AG10803 (cell line): ENCODE measurements at regions not wholly inside any gene's neighbourhood (a gene's known extent, or its start where the extent isn't known, plus 50 kb on each side); places are given as distances from the start of the nearest gene placed in this dataset.

Source experiments
- DNase-seq: peaks from one replicate; pipeline ENCODE4 v3.0.0; 2010; ENCODE audit warnings: low read depth
- H3K4me3 ChIP-seq: 2 replicates; pipeline ENCODE4 v1.5.1; 2011; ENCODE audit warnings: mild to moderate bottlenecking, low read length, control low read depth
- TF ChIP-seq, protein P1 (sequence below): conservative IDR thresholded peaks from 2 replicates; pipeline ENCODE4 v1.5.1; 2011; ENCODE audit warnings: mild to moderate bottlenecking, low read length, control low read depth, inconsistent platforms

DNA sequence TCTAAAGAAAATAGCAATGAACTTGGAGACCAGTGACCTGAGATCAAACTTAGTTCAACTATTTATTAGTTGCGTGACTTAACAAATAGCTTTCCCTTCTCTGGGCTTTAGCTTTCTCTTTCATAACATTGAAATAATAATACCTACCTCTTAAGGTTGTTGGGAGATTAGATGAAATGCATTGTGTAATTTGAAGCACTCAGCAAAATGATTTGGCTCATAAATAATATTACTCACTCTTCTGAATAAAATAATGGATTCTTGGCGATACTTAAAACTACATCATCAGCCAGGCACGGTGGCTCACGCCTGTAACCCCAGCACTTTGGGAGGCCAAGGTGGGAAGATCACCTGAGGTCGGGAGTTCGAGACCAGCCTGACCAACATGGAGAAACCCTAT lies 556.2 kb upstream of the JARID2 start:
- TF ChIP-seq, protein P1, sequence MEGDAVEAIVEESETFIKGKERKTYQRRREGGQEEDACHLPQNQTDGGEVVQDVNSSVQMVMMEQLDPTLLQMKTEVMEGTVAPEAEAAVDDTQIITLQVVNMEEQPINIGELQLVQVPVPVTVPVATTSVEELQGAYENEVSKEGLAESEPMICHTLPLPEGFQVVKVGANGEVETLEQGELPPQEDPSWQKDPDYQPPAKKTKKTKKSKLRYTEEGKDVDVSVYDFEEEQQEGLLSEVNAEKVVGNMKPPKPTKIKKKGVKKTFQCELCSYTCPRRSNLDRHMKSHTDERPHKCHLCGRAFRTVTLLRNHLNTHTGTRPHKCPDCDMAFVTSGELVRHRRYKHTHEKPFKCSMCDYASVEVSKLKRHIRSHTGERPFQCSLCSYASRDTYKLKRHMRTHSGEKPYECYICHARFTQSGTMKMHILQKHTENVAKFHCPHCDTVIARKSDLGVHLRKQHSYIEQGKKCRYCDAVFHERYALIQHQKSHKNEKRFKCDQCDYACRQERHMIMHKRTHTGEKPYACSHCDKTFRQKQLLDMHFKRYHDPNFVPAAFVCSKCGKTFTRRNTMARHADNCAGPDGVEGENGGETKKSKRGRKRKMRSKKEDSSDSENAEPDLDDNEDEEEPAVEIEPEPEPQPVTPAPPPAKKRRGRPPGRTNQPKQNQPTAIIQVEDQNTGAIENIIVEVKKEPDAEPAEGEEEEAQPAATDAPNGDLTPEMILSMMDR, result no peak
- DNase-seq, result no peak
- H3K4me3 ChIP-seq, result no peak overlapping the region

DNA sequence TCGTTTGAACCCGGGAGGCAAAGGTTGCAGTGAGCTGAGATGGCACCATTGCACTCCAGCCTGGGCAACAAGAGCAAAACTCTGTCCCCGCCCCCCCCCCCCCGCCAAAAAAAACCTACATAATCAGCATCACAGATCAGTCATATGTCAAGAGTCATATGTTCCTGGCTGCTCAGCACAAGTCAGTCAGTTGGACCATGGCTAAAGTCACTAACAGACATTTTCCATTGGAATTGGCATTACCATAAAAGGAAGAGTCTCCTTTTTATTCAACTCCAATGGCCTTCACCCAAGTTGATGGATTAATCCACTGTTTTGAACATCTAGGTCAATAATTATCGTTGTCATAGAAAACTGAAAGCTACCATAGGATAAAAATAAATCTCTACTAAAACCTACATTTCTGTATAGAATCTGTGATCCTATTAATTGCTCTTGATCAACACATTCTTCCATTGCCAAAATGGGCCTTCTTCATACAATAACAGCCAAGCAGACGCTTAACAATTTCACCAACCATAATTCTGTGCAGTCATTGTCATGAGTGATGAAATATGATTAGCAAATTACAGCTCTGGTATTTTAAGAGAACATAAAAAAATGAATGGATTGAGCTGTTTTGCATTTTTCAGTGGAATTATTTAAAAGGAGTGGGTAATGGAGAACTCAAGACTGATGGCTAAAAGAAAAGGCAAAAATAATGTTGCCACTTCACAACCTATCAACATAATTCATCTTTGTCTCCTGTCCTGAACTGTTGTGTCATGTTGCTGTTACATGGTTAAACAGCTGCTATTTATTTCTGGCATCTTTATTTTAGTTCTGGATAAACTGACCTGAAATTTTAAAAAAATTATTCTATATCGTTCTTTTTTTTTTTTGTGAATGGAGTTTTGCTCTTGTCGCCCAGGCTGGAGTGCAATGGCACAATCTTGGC lies 555.5 kb upstream of the JARID2 start:
- no peak overlapping the region for H3K4me3 ChIP-seq
- DNase-seq, result peak; percentile 51
- TF ChIP-seq, protein P1, result no peak

DNA sequence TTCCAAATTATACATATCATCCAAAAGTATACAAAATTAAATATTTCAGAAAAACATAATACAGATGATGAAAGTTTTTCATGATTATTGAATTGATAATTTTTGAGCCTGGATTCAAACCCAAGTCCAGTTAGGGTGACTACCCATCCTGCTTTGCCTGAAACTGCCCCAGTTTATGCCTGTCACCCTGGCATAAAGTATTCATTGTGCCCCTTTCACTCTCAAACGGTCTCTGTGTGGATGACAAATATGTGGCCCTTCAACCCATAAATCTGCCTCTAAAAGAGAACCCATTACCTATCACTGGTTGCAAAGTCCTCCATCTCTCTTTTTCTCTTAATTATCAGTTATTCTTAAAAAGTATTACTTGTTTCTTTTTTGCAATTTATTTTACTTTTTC lies 553.7 kb upstream of the JARID2 start:
- DNase-seq, result no peak
- TF ChIP-seq, protein P1, result no peak
- no peak overlapping the region for H3K4me3 ChIP-seq

DNA sequence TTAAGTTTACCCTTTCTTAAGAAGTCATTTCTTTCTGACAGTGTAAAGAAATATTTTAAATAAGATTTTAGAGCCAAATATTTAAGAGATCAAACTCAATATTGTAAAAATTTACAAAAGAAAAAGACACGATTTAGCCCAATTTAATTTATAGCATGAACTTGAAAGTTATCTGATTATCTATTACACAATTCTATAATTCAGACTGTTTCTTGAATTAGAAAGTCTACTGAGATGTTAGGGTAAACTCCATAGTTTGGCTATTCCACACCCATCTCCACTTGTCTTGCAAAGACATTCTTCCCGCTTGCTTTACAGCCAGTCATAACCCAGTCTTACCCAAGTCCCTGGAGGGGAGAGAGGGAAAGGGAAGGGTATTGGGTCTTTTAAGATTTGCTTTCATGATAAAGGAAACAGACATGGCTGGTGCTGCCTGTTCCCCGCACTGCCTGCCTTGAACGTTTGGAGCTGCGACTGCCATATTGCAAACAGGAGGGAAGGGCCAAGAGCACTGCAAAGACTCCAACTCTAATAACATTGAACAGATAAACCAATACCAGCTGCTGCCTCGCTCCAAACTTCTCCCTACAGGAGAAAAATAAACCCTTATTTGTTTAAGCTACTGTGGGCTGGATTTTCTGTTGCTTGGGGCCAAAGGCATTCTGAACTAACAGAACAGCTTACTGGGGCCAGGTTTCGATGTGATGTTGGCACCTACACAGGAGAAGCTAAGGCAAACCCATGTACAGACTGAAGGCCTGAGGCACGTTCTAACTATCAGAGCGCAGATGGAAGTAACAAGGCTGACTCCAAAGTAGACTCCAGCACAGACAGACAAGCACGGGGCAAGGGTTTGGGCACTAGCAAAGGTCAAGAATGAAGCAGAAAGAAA lies 552.3 kb upstream of the JARID2 start:
- DNase-seq, result no peak

GRCh38 chr6:14694308-14694707 lies 551.6 kb upstream of the JARID2 start:
- H3K4me3 ChIP-seq, result no peak overlapping the region
- TF ChIP-seq, protein P1, result no peak

More for the DNA sequence above, 552.3 kb upstream of the JARID2 start:
- H3K4me3 ChIP-seq, result no peak overlapping the region
- TF ChIP-seq, protein P1, result no peak

GRCh38 chr6:14695579-14695978 lies 550.3 kb upstream of the JARID2 start:
- no peak for DNase-seq
- TF ChIP-seq, protein P1, result no peak
- no peak overlapping the region for H3K4me3 ChIP-seq

More at GRCh38 chr6:14694308-14694707, 551.6 kb upstream of the JARID2 start:
- no peak for DNase-seq
